K562 (cell line): ENCODE measurements at regions not wholly inside any gene's neighbourhood (a gene's known extent, or its start where the extent isn't known, plus 50 kb on each side); places are given as distances from the start of the nearest gene placed in this dataset.

Experiments used
- IFI16 ChIP-seq: fragments of 250-450 bp; sonication (Bioruptor Pico); IDR thresholded peaks from 2 replicates; pipeline ENCODE4 v2.1.2; 2022; ENCODE audit warnings: mild to moderate bottlenecking, inconsistent platforms
- KLF6 ChIP-seq: fragments of 250-450 bp; sonication (Bioruptor Pico); IDR thresholded peaks from 2 replicates; pipeline ENCODE4 v1.4.0; 2020; ENCODE audit warnings: mild to moderate bottlenecking, moderate library complexity, borderline replicate concordance
- NCOR1 ChIP-seq: fragments of 450-650 bp; IDR thresholded peaks from 2 replicates; pipeline ENCODE4 v1.6.1; 2016; ENCODE audit warnings: mild to moderate bottlenecking, moderate library complexity
- NFYB ChIP-seq: IDR thresholded peaks from 2 replicates; pipeline ENCODE4 v1.6.1; 2011; ENCODE audit warnings: mild to moderate bottlenecking, moderate library complexity; ENCODE audit not compliant: insufficient read length; ENCODE audit errors: extremely low read depth
- NONO ChIP-seq, 2 experiments: fragments of 200-400 bp in 1 of 2; fragments of 450-650 bp in 1 of 2; formaldehyde crosslinking in 1 of 2; IDR thresholded peaks; 2 replicates each; pipeline ENCODE4 v1.6.1; 2017; ENCODE audit warnings: low read depth in 2 of 2, mild to moderate bottlenecking in 2 of 2, moderate library complexity in 2 of 2, low read length in 1 of 2
- PHTF2 ChIP-seq: fragments of 250-450 bp; sonication (Bioruptor Pico); IDR thresholded peaks from 2 replicates; pipeline ENCODE4 v1.5.0; 2021; ENCODE audit warnings: mild to moderate bottlenecking
- SP2 ChIP-seq: IDR thresholded peaks from 2 replicates; pipeline ENCODE4 v1.6.1; 2011; ENCODE audit warnings: mild to moderate bottlenecking, low read depth, low read length, moderate library complexity; ENCODE audit not compliant: poor library complexity, severe bottlenecking; ENCODE audit errors: extremely low read depth
- ZNF197 ChIP-seq: fragments of 200-800 bp; sonication (Bioruptor generic); IDR thresholded peaks from 2 replicates; pipeline ENCODE4 v1.6.1; 2016; ENCODE audit warnings: low read depth, missing genetic modification characterization, missing compliant biosample characterization
- ZNF324 ChIP-seq: fragments of 250-450 bp; sonication (Bioruptor Pico); IDR thresholded peaks from 2 replicates; pipeline ENCODE4 v1.4.0; 2020; ENCODE audit warnings: mild to moderate bottlenecking
- ZNF561 ChIP-seq: fragments of 450-650 bp; formaldehyde crosslinking; conservative IDR thresholded peaks from 2 replicates; pipeline ENCODE4 v1.4.0; 2020; ENCODE audit warnings: mild to moderate bottlenecking, moderate library complexity
- TF ChIP-seq, protein P1 (sequence below): IDR thresholded peaks from 2 replicates; pipeline ENCODE4 v1.6.1; 2011; ENCODE audit warnings: borderline replicate concordance, low read depth, mild to moderate bottlenecking, moderate library complexity, low read length; ENCODE audit not compliant: insufficient read depth, poor library complexity, severe bottlenecking
- TF ChIP-seq, protein P2 (sequence below): fragments of 450-650 bp; formaldehyde crosslinking; IDR thresholded peaks from 2 replicates; pipeline ENCODE4 v1.4.0; 2020; ENCODE audit warnings: mild to moderate bottlenecking, mixed read lengths
- TF ChIP-seq, protein P3 (sequence below), 3 experiments: fragments of 200-800 bp in 1 of 3; fragments of 250-450 bp in 1 of 3; fragments of 450-650 bp in 1 of 3; sonication (Bioruptor Pico) in 1 of 3; sonication (Bioruptor generic) in 1 of 3; formaldehyde crosslinking in 1 of 3; IDR thresholded peaks; 2 replicates each; pipeline versions ENCODE4 v1.6.1 to v1.8.0; 2016 to 2022; ENCODE audit warnings: mild to moderate bottlenecking in 2 of 3, missing genetic modification characterization in 2 of 3, missing compliant biosample characterization in 1 of 3, moderate library complexity in 1 of 3
- TF ChIP-seq, protein P4 (sequence below): sonication (generic); formaldehyde crosslinking; IDR thresholded peaks from 2 replicates; pipeline ENCODE4 v1.8.0; 2022; ENCODE audit warnings: mild to moderate bottlenecking, missing genetic modification reagents

DNA sequence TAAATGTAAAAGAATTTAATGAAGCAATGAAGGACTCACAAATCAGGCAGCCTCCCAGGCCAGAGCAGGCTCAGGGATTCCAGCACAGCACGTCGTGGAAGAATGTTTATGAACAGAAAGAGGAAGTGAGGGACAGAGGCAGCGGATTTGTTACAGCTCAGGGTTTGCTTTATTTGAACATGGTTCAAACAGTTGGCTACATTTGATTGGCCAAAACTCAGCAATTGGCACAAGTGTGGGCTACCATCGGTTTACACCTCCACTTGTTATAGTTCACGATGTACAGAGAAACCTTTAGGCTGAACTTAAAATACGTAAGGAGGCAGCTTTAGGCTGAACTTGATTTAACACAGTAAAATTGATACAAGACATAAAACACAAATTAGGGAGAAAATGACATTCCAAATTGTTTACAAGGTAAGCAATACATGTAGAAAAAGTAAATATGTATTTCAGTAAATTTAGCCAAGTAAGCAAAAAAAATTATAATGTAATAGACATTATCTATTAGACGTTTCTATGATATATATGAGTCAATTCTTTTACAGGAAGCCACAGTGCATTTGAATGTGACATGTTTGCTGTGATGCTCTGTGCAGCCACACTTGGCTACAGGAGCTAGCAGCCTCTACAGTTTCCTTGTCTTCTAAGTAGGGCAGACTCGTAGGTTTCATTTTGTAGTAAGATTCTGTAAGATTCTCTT is 126.5 kb downstream of the ADSS2 start (continued):
- TF ChIP-seq KLF6 (CRISPR knock-in tag), result 0 out of 2 replicates have a peak, but pooled peaks have one; percentile 47
- TF ChIP-seq, protein P1, sequence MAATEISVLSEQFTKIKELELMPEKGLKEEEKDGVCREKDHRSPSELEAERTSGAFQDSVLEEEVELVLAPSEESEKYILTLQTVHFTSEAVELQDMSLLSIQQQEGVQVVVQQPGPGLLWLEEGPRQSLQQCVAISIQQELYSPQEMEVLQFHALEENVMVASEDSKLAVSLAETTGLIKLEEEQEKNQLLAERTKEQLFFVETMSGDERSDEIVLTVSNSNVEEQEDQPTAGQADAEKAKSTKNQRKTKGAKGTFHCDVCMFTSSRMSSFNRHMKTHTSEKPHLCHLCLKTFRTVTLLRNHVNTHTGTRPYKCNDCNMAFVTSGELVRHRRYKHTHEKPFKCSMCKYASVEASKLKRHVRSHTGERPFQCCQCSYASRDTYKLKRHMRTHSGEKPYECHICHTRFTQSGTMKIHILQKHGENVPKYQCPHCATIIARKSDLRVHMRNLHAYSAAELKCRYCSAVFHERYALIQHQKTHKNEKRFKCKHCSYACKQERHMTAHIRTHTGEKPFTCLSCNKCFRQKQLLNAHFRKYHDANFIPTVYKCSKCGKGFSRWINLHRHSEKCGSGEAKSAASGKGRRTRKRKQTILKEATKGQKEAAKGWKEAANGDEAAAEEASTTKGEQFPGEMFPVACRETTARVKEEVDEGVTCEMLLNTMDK, result no peak
- TF ChIP-seq, protein P2, sequence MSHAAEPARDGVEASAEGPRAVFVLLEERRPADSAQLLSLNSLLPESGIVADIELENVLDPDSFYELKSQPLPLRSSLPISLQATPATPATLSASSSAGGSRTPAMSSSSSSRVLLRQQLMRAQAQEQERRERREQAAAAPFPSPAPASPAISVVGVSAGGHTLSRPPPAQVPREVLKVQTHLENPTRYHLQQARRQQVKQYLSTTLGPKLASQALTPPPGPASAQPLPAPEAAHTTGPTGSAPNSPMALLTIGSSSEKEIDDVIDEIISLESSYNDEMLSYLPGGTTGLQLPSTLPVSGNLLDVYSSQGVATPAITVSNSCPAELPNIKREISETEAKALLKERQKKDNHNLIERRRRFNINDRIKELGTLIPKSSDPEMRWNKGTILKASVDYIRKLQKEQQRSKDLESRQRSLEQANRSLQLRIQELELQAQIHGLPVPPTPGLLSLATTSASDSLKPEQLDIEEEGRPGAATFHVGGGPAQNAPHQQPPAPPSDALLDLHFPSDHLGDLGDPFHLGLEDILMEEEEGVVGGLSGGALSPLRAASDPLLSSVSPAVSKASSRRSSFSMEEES (CRISPR knock-in tag), result no peak
- TF ChIP-seq ZNF324 (CRISPR knock-in tag), result no peak
- TF ChIP-seq PHTF2 (CRISPR knock-in tag), result no peak
- peak; percentile 71 for TF ChIP-seq ZNF197 (CRISPR knock-in tag)
- no peak for TF ChIP-seq SP2
- TF ChIP-seq IFI16, result no peak
- TF ChIP-seq, protein P3, sequence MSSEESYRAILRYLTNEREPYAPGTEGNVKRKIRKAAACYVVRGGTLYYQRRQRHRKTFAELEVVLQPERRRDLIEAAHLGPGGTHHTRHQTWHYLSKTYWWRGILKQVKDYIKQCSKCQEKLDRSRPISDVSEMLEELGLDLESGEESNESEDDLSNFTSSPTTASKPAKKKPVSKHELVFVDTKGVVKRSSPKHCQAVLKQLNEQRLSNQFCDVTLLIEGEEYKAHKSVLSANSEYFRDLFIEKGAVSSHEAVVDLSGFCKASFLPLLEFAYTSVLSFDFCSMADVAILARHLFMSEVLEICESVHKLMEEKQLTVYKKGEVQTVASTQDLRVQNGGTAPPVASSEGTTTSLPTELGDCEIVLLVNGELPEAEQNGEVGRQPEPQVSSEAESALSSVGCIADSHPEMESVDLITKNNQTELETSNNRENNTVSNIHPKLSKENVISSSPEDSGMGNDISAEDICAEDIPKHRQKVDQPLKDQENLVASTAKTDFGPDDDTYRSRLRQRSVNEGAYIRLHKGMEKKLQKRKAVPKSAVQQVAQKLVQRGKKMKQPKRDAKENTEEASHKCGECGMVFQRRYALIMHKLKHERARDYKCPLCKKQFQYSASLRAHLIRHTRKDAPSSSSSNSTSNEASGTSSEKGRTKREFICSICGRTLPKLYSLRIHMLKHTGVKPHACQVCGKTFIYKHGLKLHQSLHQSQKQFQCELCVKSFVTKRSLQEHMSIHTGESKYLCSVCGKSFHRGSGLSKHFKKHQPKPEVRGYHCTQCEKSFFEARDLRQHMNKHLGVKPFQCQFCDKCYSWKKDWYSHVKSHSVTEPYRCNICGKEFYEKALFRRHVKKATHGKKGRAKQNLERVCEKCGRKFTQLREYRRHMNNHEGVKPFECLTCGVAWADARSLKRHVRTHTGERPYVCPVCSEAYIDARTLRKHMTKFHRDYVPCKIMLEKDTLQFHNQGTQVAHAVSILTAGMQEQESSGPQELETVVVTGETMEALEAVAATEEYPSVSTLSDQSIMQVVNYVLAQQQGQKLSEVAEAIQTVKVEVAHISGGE (CRISPR knock-in tag; IDR thresholded peaks at IDR 0.05), result peak in 1 of 3 experiments; percentile 58; a peak in 2 of 6 replicates
- TF ChIP-seq NONO (IDR thresholded peaks at IDR 0.05; ENCODE audit: low read depth in 2 of 2, low read length in 1 of 2), result no peak
- no peak for TF ChIP-seq ZNF561
- TF ChIP-seq, protein P4, sequence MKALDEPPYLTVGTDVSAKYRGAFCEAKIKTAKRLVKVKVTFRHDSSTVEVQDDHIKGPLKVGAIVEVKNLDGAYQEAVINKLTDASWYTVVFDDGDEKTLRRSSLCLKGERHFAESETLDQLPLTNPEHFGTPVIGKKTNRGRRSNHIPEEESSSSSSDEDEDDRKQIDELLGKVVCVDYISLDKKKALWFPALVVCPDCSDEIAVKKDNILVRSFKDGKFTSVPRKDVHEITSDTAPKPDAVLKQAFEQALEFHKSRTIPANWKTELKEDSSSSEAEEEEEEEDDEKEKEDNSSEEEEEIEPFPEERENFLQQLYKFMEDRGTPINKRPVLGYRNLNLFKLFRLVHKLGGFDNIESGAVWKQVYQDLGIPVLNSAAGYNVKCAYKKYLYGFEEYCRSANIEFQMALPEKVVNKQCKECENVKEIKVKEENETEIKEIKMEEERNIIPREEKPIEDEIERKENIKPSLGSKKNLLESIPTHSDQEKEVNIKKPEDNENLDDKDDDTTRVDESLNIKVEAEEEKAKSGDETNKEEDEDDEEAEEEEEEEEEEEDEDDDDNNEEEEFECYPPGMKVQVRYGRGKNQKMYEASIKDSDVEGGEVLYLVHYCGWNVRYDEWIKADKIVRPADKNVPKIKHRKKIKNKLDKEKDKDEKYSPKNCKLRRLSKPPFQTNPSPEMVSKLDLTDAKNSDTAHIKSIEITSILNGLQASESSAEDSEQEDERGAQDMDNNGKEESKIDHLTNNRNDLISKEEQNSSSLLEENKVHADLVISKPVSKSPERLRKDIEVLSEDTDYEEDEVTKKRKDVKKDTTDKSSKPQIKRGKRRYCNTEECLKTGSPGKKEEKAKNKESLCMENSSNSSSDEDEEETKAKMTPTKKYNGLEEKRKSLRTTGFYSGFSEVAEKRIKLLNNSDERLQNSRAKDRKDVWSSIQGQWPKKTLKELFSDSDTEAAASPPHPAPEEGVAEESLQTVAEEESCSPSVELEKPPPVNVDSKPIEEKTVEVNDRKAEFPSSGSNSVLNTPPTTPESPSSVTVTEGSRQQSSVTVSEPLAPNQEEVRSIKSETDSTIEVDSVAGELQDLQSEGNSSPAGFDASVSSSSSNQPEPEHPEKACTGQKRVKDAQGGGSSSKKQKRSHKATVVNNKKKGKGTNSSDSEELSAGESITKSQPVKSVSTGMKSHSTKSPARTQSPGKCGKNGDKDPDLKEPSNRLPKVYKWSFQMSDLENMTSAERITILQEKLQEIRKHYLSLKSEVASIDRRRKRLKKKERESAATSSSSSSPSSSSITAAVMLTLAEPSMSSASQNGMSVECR (CRISPR knock-in tag), result no peak
- TF ChIP-seq NCOR1, result no peak
- TF ChIP-seq NFYB, result peak; percentile 40
